GM23248 (cell line): ENCODE measurements at regions not wholly inside any gene's neighbourhood (a gene's known extent, or its start where the extent isn't known, plus 50 kb on each side); places are given as distances from the start of the nearest gene placed in this dataset.

Experiments
- EZH2 ChIP-seq: fragments of 200-600 bp; sonication (generic); IDR thresholded peaks from 2 replicates; pipeline ENCODE4 v1.6.1; 2018; ENCODE audit warnings: antibody characterized with exemption, mild to moderate bottlenecking; ENCODE audit not compliant: insufficient read depth, poor library complexity, severe bottlenecking
- EZH2phosphoT487 ChIP-seq: fragments of 200-600 bp; sonication (generic); IDR thresholded peaks from 2 replicates; pipeline ENCODE4 v1.6.1; 2018; ENCODE audit warnings: antibody characterized with exemption, moderate library complexity, mild to moderate bottlenecking, low read depth; ENCODE audit not compliant: insufficient read depth

GRCh38 chr12:116654226-116654743 lies 83.6 kb downstream of the SPRING1 start:
- TF ChIP-seq EZH2phosphoT487 (no peak), EZH2 (no peak)
